GM10266 (cell line): ENCODE measurements at regions not wholly inside any gene's neighbourhood (a gene's known extent, or its start where the extent isn't known, plus 50 kb on each side); places are given as distances from the start of the nearest gene placed in this dataset.

Experiments used
- DNase-seq: peaks from one replicate; pipeline ENCODE4 v3.0.0; 2012; ENCODE audit errors: extremely low spot score
- CTCF ChIP-seq: IDR thresholded peaks from 2 replicates; pipeline ENCODE4 v1.5.1; 2012; ENCODE audit warnings: mild to moderate bottlenecking, low read depth; ENCODE audit not compliant: control insufficient read depth, insufficient read depth; ENCODE audit errors: missing control alignments

GRCh38 chr18:54509793-54510192, 81.3 kb upstream of the DYNAP start:
- no peak for TF ChIP-seq CTCF

GRCh38 chr18:54515149-54515548, 75.9 kb upstream of the DYNAP start:
- TF ChIP-seq CTCF, result no peak
- no peak for DNase-seq

More at GRCh38 chr18:54509793-54510192, 81.3 kb upstream of the DYNAP start:
- no peak for DNase-seq

- no peak for TF ChIP-seq CTCF
- DNase-seq, result no peak
Observed at GRCh38 chr18:54517521-54517920, 73.5 kb upstream of the DYNAP start.

DNA sequence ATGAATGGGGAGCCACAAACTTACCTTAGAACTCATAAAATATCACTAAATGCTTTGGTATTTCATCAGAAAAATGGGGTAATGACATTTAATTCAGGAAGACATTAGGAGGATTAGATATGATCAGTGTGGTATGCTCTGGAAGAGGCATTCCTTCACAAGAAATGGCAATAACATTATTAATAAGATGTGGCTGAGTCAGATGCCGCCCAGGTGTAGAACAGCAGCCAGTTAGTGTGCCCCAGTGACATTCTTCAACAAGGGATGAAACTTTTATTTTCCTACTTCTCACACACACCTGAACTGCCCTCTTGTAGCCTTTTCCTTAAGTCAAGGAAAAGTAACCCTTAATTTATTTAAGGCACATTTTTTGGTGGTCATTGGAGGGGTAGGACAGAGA, 69.2 kb upstream of the DYNAP start:
- no peak for DNase-seq
- no peak for TF ChIP-seq CTCF

- no peak for DNase-seq
- TF ChIP-seq CTCF, result no peak
Observed at GRCh38 chr18:54528942-54529376, 62.1 kb upstream of the DYNAP start.

DNA sequence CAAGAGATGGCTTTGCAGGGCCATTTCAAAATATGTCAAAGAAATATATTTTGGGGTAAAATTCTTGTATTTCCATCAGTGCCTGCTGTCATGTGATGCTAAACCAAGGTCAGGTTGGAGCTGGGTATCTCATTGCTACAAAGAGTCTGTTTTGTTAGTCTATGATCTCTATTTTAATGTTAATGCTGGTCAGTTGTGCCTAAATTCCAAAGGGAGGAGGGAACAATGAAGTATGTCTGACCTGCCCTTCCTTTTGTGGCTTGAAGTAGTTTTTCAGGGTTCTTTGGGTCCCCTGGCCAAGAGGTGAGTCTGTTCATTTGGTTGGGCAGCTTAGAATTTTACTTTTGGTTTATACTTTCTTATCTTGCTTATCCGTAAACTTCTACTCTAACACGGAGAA, 61.6 kb upstream of the DYNAP start:
- DNase-seq, result no peak
- no peak for TF ChIP-seq CTCF

GRCh38 chr18:54530285-54530684, 60.8 kb upstream of the DYNAP start:
- no peak for TF ChIP-seq CTCF

More at GRCh38 chr18:54530285-54530684, 60.8 kb upstream of the DYNAP start:
- no peak for DNase-seq
